ENCODE measurements at regions not wholly inside any gene's neighbourhood (a gene's known extent, or its start where the extent isn't known, plus 50 kb on each side); places are given as distances from the start of the nearest gene placed in this dataset.

GRCh38 chr7:156063241-156063810 is 251.1 kb upstream of the SHH start:
- TF ChIP-seq EGR1 (IDR thresholded peaks at IDR 0.05) (no peak), EP300 (IDR thresholded peaks at IDR 0.05; ENCODE audit: borderline replicate concordance) (no peak), NFIC (IDR thresholded peaks at IDR 0.05) (no peak), CEBPB (IDR thresholded peaks at IDR 0.05) (no peak), REST (IDR thresholded peaks at IDR 0.05; ENCODE audit: low read depth) (no peak), ZBTB7A (IDR thresholded peaks at IDR 0.05; ENCODE audit: low read depth) (no peak), RAD21 (IDR thresholded peaks at IDR 0.05; ENCODE audit: low read depth) (no peak), TAF1 (IDR thresholded peaks at IDR 0.05; ENCODE audit: low read depth) (no peak), MAX (IDR thresholded peaks at IDR 0.05) (no peak), TCF12 (IDR thresholded peaks at IDR 0.05; ENCODE audit: low read depth) (no peak), YY1 (IDR thresholded peaks at IDR 0.05; ENCODE audit: low read depth) (no peak), TEAD4 (IDR thresholded peaks at IDR 0.05) (no peak), USF1 (IDR thresholded peaks at IDR 0.05) (no peak), CREB1 (IDR thresholded peaks at IDR 0.05; ENCODE audit: low read depth) (no peak)

GRCh38 chr7:156062286-156062685 is 250.0 kb upstream of the SHH start:
- TF ChIP-seq TAF1 (IDR thresholded peaks at IDR 0.05; ENCODE audit: low read depth) (no peak), CREB1 (IDR thresholded peaks at IDR 0.05; ENCODE audit: low read depth) (no peak), EGR1 (IDR thresholded peaks at IDR 0.05) (no peak), REST (IDR thresholded peaks at IDR 0.05; ENCODE audit: low read depth) (no peak), FOXM1 (IDR thresholded peaks at IDR 0.05; ENCODE audit: borderline replicate concordance, low read depth) (no peak), ZBTB7A (IDR thresholded peaks at IDR 0.05; ENCODE audit: low read depth) (no peak), EP300 (IDR thresholded peaks at IDR 0.05; ENCODE audit: borderline replicate concordance) (no peak), RAD21 (IDR thresholded peaks at IDR 0.05; ENCODE audit: low read depth) (no peak), TCF12 (IDR thresholded peaks at IDR 0.05; ENCODE audit: low read depth) (no peak), CEBPB (IDR thresholded peaks at IDR 0.05) (no peak), YY1 (IDR thresholded peaks at IDR 0.05; ENCODE audit: low read depth) (no peak), TEAD4 (IDR thresholded peaks at IDR 0.05) (no peak)

- TF ChIP-seq REST (IDR thresholded peaks at IDR 0.05; ENCODE audit: low read depth) (no peak), TCF12 (IDR thresholded peaks at IDR 0.05; ENCODE audit: low read depth) (no peak), EGR1 (IDR thresholded peaks at IDR 0.05) (no peak), CREB1 (IDR thresholded peaks at IDR 0.05; ENCODE audit: low read depth) (no peak), NFIC (IDR thresholded peaks at IDR 0.05) (no peak), TAF1 (IDR thresholded peaks at IDR 0.05; ENCODE audit: low read depth) (no peak), TEAD4 (IDR thresholded peaks at IDR 0.05) (no peak), MAX (IDR thresholded peaks at IDR 0.05) (no peak), CEBPB (IDR thresholded peaks at IDR 0.05) (no peak), EP300 (IDR thresholded peaks at IDR 0.05; ENCODE audit: borderline replicate concordance) (no peak), ZBTB7A (IDR thresholded peaks at IDR 0.05; ENCODE audit: low read depth) (no peak), RAD21 (IDR thresholded peaks at IDR 0.05; ENCODE audit: low read depth) (no peak), USF1 (IDR thresholded peaks at IDR 0.05) (no peak)
Measured at GRCh38 chr7:156061689-156062255, 249.5 kb upstream of the SHH start.

- TF ChIP-seq ZBTB7A (IDR thresholded peaks at IDR 0.05; ENCODE audit: low read depth): no peak
- no peak for TF ChIP-seq CEBPB (IDR thresholded peaks at IDR 0.05)
- no peak for TF ChIP-seq REST (IDR thresholded peaks at IDR 0.05; ENCODE audit: low read depth)
- no peak for TF ChIP-seq MAX (IDR thresholded peaks at IDR 0.05)
Measured at GRCh38 chr7:156060925-156061324, 248.7 kb upstream of the SHH start.

All from Ishikawa (cell line).